HepG2 (cell line): ENCODE measurements at regions not wholly inside any gene's neighbourhood (a gene's known extent, or its start where the extent isn't known, plus 50 kb on each side); places are given as distances from the start of the nearest gene placed in this dataset.

Experiments used
- ATAC-seq: fragments of 200-7000 bp; cut with Tn5 transposase; 3 replicates; pipeline ENCODE4 v1.9.1; 2020; ENCODE audit warnings: mild to moderate bottlenecking, moderate library complexity
- BruUV-seq: library from RNA; stranded (reverse); fragments of 400-500 nt; replicated peaks from 2 replicates; lab custom pipeline; 2021; lab: Mats Ljungman, UMichigan
- CTCF ChIA-PET: fragments of 300-600 bp; formaldehyde crosslinking; extraction: SDS; loops from one replicate; lab custom pipeline; 2021; ENCODE audit warnings: low total read pairs, inconsistent platforms, low intra/inter-chr PET ratio; lab: Yijun Ruan, JAX
- POLR2A ChIA-PET: fragments of 350-600 bp; sonication (Branson Sonifier 250); formaldehyde crosslinking; loops from one replicate; lab custom pipeline; 2020; ENCODE audit warnings: antibody characterized with exemption, inconsistent platforms; lab: Yijun Ruan, JAX
- DNase-seq: peaks from one replicate; pipeline ENCODE4 v3.0.0-alpha.2; 2015; ENCODE audit warnings: low spot score
- FAIRE-seq: peaks from 3 replicates; lab custom pipeline; 2011; peaks lifted over from hg19 to GRCh38; lab: Jason Lieb, UNC
- H2AFZ ChIP-seq: one replicate; pipeline ENCODE4 v1.6.1; 2011; ENCODE audit warnings: low read length, inconsistent platforms
- H3K27ac ChIP-seq: fragments of 300-600 bp; 3 replicates; pipeline ENCODE4 v1.8.0; 2011; ENCODE audit warnings: mixed run types, mild to moderate bottlenecking, mixed read lengths, low read length, inconsistent platforms; ENCODE audit not compliant: insufficient read depth; ENCODE audit errors: extremely low read length
- H3K27me3 ChIP-seq, 2 experiments: fragments of 200-600 bp in 1 of 2; 2 replicates in 1 of 2; 3 replicates in 1 of 2; pipeline versions ENCODE4 v1.6.0 to v1.8.0; 2011; ENCODE audit warnings: low read length in 2 of 2, mild to moderate bottlenecking in 2 of 2, moderate library complexity in 2 of 2, inconsistent platforms in 1 of 2; ENCODE audit not compliant: insufficient read depth in 2 of 2, control insufficient read depth in 1 of 2
- H3K36me3 ChIP-seq, 2 experiments: fragments of 200-600 bp in 1 of 2; replicated peaks in 1 of 2; 2 replicates in 1 of 2; 3 replicates in 1 of 2; pipeline versions ENCODE4 v1.5.1 to v1.8.0; 2011; ENCODE audit warnings: low read length in 2 of 2, inconsistent platforms in 1 of 2; ENCODE audit not compliant: insufficient read depth in 2 of 2, control insufficient read depth in 1 of 2
- H3K4me1 ChIP-seq: 2 replicates; pipeline ENCODE4 v1.5.1; 2012; ENCODE audit warnings: low read length, inconsistent platforms; ENCODE audit not compliant: insufficient read depth
- H3K4me2 ChIP-seq: 2 replicates; pipeline ENCODE4 v1.6.0; 2011; ENCODE audit warnings: low read depth, low read length, inconsistent platforms
- H3K4me3 ChIP-seq, 3 experiments: fragments of 200-600 bp in 1 of 3; sonication (generic), shearing (Covaris generic) in 1 of 3; replicated peaks in 1 of 3; 2 replicates each; pipeline ENCODE4 v1.5.1; 2011 to 2016; ENCODE audit warnings: low read length in 3 of 3, inconsistent platforms in 2 of 3, low read depth in 2 of 3, mild to moderate bottlenecking in 2 of 3, control low read depth in 1 of 3, mixed read lengths in 1 of 3; ENCODE audit not compliant: insufficient read depth in 1 of 3
- H3K79me2 ChIP-seq: one replicate; pipeline ENCODE4 v1.6.1; 2011; ENCODE audit warnings: low read length, inconsistent platforms; ENCODE audit not compliant: insufficient read depth
- H3K9ac ChIP-seq: 2 replicates; pipeline ENCODE4 v1.6.0; 2011; ENCODE audit warnings: mild to moderate bottlenecking, low read depth, low read length, inconsistent platforms; ENCODE audit not compliant: insufficient read depth
- H3K9me3 ChIP-seq: 2 replicates; pipeline ENCODE4 v1.5.1; 2012; ENCODE audit warnings: mild to moderate bottlenecking, low read length
- H4K20me1 ChIP-seq: 2 replicates; pipeline ENCODE4 v1.6.0; 2011; ENCODE audit warnings: inconsistent platforms, mild to moderate bottlenecking, low read length, moderate library complexity; ENCODE audit not compliant: insufficient read depth
- ATF2 ChIP-seq: sonication (generic); formaldehyde crosslinking; IDR thresholded peaks from 2 replicates; pipeline ENCODE4 v1.4.0; 2020; ENCODE audit warnings: missing genetic modification reagents
- ATRX ChIP-seq: sonication (generic); formaldehyde crosslinking; IDR thresholded peaks from 2 replicates; pipeline ENCODE4 v1.4.0; 2020; ENCODE audit warnings: missing genetic modification reagents, borderline replicate concordance
- CERS6 ChIP-seq: sonication (generic); formaldehyde crosslinking; IDR thresholded peaks from 2 replicates; pipeline ENCODE4 v1.5.0; 2020; ENCODE audit warnings: missing genetic modification reagents
- GABPA ChIP-seq, 2 experiments: IDR thresholded peaks; 2 replicates each; pipeline ENCODE4 v1.6.1; 2011 to 2016; ENCODE audit warnings: low read depth in 2 of 2, low read length in 1 of 2, missing biosample characterization in 1 of 2, missing genetic modification characterization in 1 of 2
- HNF4A ChIP-seq: sonication (generic); formaldehyde crosslinking; IDR thresholded peaks from 2 replicates; pipeline ENCODE4 v1.4.0; 2020; ENCODE audit warnings: missing genetic modification reagents
- ISL2 ChIP-seq: sonication (generic); formaldehyde crosslinking; IDR thresholded peaks from 2 replicates; pipeline ENCODE4 v1.5.0; 2020; ENCODE audit warnings: missing genetic modification reagents
- JDP2 ChIP-seq: sonication (generic); formaldehyde crosslinking; IDR thresholded peaks from 2 replicates; pipeline ENCODE4 v1.8.1; 2022; ENCODE audit warnings: missing genetic modification reagents, borderline replicate concordance
- KAT8 ChIP-seq: IDR thresholded peaks from 2 replicates; pipeline ENCODE4 v1.6.1; 2016; ENCODE audit warnings: missing genetic modification reagents, missing compliant biosample characterization
- MEF2D ChIP-seq: sonication (generic); formaldehyde crosslinking; IDR thresholded peaks from 2 replicates; pipeline ENCODE4 v1.5.1; 2020; ENCODE audit warnings: mild to moderate bottlenecking, missing genetic modification reagents
- MXD4 ChIP-seq: IDR thresholded peaks from 2 replicates; pipeline ENCODE4 v1.6.1; 2016; ENCODE audit warnings: mild to moderate bottlenecking, missing biosample characterization, missing genetic modification reagents
- MXI1 ChIP-seq: IDR thresholded peaks from 3 replicates; pipeline ENCODE4 v1.6.1; 2012; ENCODE audit warnings: low read depth, low read length, inconsistent platforms, borderline replicate concordance
- NR1H2 ChIP-seq: sonication (generic); formaldehyde crosslinking; IDR thresholded peaks from 2 replicates; pipeline ENCODE4 v1.8.1; 2022; ENCODE audit warnings: low read depth, missing genetic modification reagents, borderline replicate concordance
- PLRG1 ChIP-seq: fragments of 450-650 bp; conservative IDR thresholded peaks from 2 replicates; pipeline ENCODE4 v1.6.1; 2016
- SALL1 ChIP-seq: sonication (generic); formaldehyde crosslinking; IDR thresholded peaks from 2 replicates; pipeline ENCODE4 v1.8.0; 2022; ENCODE audit warnings: mild to moderate bottlenecking, missing genetic modification reagents
- SOX5 ChIP-seq: IDR thresholded peaks from 2 replicates; pipeline ENCODE4 v1.6.1; 2016; ENCODE audit warnings: borderline replicate concordance
- ZNF292 ChIP-seq: sonication (generic); formaldehyde crosslinking; IDR thresholded peaks from 2 replicates; pipeline ENCODE4 v1.8.1; 2022; ENCODE audit warnings: mild to moderate bottlenecking, low read depth, missing genetic modification reagents, borderline replicate concordance
- ZNF335 ChIP-seq: sonication (generic); formaldehyde crosslinking; IDR thresholded peaks from 2 replicates; pipeline ENCODE4 v1.4.0; 2020; ENCODE audit warnings: missing genetic modification reagents
- ZNF441 ChIP-seq: sonication (generic); formaldehyde crosslinking; IDR thresholded peaks from 2 replicates; pipeline ENCODE4 v1.7.0; 2021; ENCODE audit warnings: missing genetic modification reagents, borderline replicate concordance
- ZNF616 ChIP-seq: sonication (generic); formaldehyde crosslinking; IDR thresholded peaks from 2 replicates; pipeline ENCODE4 v1.5.0; 2020; ENCODE audit warnings: low read depth, mild to moderate bottlenecking, missing genetic modification reagents
- WGBS: methylation state at CpG from one replicate; pipeline ENCODE4 v1.1.6; 2017; ENCODE audit warnings: low lambda C conversion rate; 5-methylcytosine and 5-hydroxymethylcytosine counted together
- in situ Hi-C: cut with HindIII; loops from 2 replicates; pipeline ENCODE4 v1.10.0; 2017; ENCODE audit warnings: low pct_unique_long_range_greater_than_20kb; ENCODE audit not compliant: extremely low pct_ligation_motif_present
- intact Hi-C: fragments of 100-400 bp; cut with micrococcal nuclease; formaldehyde crosslinking; loops from one replicate; pipeline ENCODE4 v1.10.0; 2022; ENCODE audit not compliant: unreplicated experiment
- TF ChIP-seq, protein P1 (sequence below): IDR thresholded peaks from 2 replicates; pipeline ENCODE4 v1.6.1; 2016; ENCODE audit warnings: missing compliant biosample characterization, missing genetic modification reagents, borderline replicate concordance

GRCh38 chr5:96125231-96125891 is 163.7 kb upstream of the ELL2 start:
- H2AFZ ChIP-seq: peak overlapping the region; percentile 31
- TF ChIP-seq MXI1 (0 out of 3 replicates have a peak, but pooled peaks have one; percentile 25), ATF2 (peak; percentile 43; the same call in 1 of the 2 replicates), CERS6 (CRISPR knock-in tag) (no peak), NR1H2 (CRISPR knock-in tag) (no peak), ZNF335 (0 out of 2 replicates have a peak, but pooled peaks have one; percentile 44), SOX5 (CRISPR knock-in tag) (peak; percentile 69; the same call in 1 of the 2 replicates), MEF2D (CRISPR knock-in tag) (0 out of 2 replicates have a peak, but pooled peaks have one; percentile 58), MXD4 (0 out of 2 replicates have a peak, but pooled peaks have one; percentile 33), GABPA (IDR thresholded peaks at IDR 0.05; ENCODE audit: low read depth, low read length) (no peak), GABPA (CRISPR knock-in tag; IDR thresholded peaks at IDR 0.05; ENCODE audit: low read depth) (peak; percentile 28; the same call in 1 of the 2 replicates), PLRG1 (no peak), SALL1 (peak; percentile 63; the same call in 1 of the 2 replicates), ZNF292 (CRISPR knock-in tag) (peak; percentile 77; the same call in 1 of the 2 replicates), KAT8 (CRISPR knock-in tag) (peak; percentile 27; the same call in 1 of the 2 replicates), JDP2 (no peak), ZNF616 (no peak), ATRX (CRISPR knock-in tag) (no peak), ZNF441 (CRISPR knock-in tag) (no peak), ISL2 (peak; percentile 83), HNF4A (CRISPR knock-in tag) (peak; percentile 69)
- TF ChIP-seq, protein P1, sequence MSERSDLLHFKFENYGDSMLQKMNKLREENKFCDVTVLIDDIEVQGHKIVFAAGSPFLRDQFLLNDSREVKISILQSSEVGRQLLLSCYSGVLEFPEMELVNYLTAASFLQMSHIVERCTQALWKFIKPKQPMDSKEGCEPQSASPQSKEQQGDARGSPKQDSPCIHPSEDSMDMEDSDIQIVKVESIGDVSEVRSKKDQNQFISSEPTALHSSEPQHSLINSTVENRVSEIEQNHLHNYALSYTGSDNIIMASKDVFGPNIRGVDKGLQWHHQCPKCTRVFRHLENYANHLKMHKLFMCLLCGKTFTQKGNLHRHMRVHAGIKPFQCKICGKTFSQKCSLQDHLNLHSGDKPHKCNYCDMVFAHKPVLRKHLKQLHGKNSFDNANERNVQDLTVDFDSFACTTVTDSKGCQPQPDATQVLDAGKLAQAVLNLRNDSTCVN: no peak

More at GRCh38 chr5:96125231-96125891, 163.7 kb upstream of the ELL2 start:
- POLR2A ChIA-PET: interaction anchor here (0.7 to 2.6 kb wide), 4 partner anchors 11 to 138 kb away, joined by 3 to 14 read pairs (median 4); no protein-coding TSS in a partner anchor
- Histone ChIP-seq H3K4me2 (peak overlapping the region; percentile 84), H3K27me3 (no peaks in the 10 kb centered on the region), H3K36me3 (no peaks in the 10 kb centered on the region), H3K9ac (peak overlapping the region; percentile 73), H3K4me3 (peak overlapping the region; percentile 36 to 61 (median 44); a peak in 4 of 6 replicates), H3K79me2 (peaks cover 6% of the 10 kb centered on the region), H3K27ac (peak overlapping the region; percentile 86), H3K9me3 (no peaks in the 10 kb centered on the region), H4K20me1 (no peaks in the 10 kb centered on the region), H3K4me1 (peaks cover 95% of the 10 kb centered on the region)
- BruUV-seq: no TSS peak
- FAIRE-seq: peak; percentile 79
- peak; percentile 92 for DNase-seq
- peak; percentile 92 for ATAC-seq
- WGBS: under 1% methylated on average over 5 of the region's 5 CpGs
- CTCF ChIA-PET: no interaction called here
- in situ Hi-C loops (no loop called here), intact Hi-C loops (loop anchor here (2.0 kb wide), 1 partner anchor 167 kb away; no protein-coding TSS in a partner anchor)
